ENCODE measurements at regions not wholly inside any gene's neighbourhood (a gene's known extent, or its start where the extent isn't known, plus 50 kb on each side); places are given as distances from the start of the nearest gene placed in this dataset.

GRCh38 chr3:27935492-27935891, 213.4 kb upstream of the EOMES start:
- Histone ChIP-seq H3K79me2 (ENCODE audit: insufficient read depth, low read length) (no peaks in the 10 kb centered on the region), H3K4me2 (ENCODE audit: low read depth, low read length) (no peak overlapping the region), H2AFZ (ENCODE audit: low read length) (no peak overlapping the region), H3K9me3 (ENCODE audit: low read length) (no peaks in the 10 kb centered on the region), H3K9ac (ENCODE audit: insufficient read depth, low read depth, low read length) (no peak overlapping the region), H3K4me3 (replicated peaks in 1 of 3; ENCODE audit: insufficient read depth in 1 of 3, low read depth in 2 of 3, low read length in 3 of 3) (no peak overlapping the region), H3K27ac (ENCODE audit: extremely low read length, insufficient read depth, low read length) (no peak overlapping the region), H4K20me1 (ENCODE audit: insufficient read depth, low read length) (no peaks in the 10 kb centered on the region), H3K36me3 (replicated peaks in 1 of 2; ENCODE audit: control insufficient read depth in 1 of 2, insufficient read depth in 2 of 2, low read length in 2 of 2) (no peaks in the 10 kb centered on the region), H3K27me3 (ENCODE audit: control insufficient read depth in 1 of 2, insufficient read depth in 2 of 2, low read length in 2 of 2) (no peaks in the 10 kb centered on the region; a peak in 1 of 5 replicates), H3K4me1 (ENCODE audit: insufficient read depth, low read length) (0 out of 2 replicates have a peak, but pooled peaks cover 5% of the 10 kb centered on the region)
- BruUV-seq (replicated peaks): no TSS peak
- CTCF ChIA-PET (ENCODE audit: low intra/inter-chr PET ratio, low total read pairs): no interaction called here
- POLR2A ChIA-PET: no interaction called here
- FAIRE-seq (no peak), ATAC-seq (no peak), DNase-seq (ENCODE audit: low spot score) (no peak)
- TF ChIP-seq ZFP90 (CRISPR knock-in tag; IDR thresholded peaks at IDR 0.05; ENCODE audit: borderline replicate concordance) (no peak), RARG (CRISPR knock-in tag; IDR thresholded peaks at IDR 0.05; ENCODE audit: low read depth) (no peak), ARHGAP35 (CRISPR knock-in tag; IDR thresholded peaks at IDR 0.05; ENCODE audit: borderline replicate concordance) (no peak), ZNF781 (CRISPR knock-in tag; IDR thresholded peaks at IDR 0.05; ENCODE audit: borderline replicate concordance, not compliant biosample characterization) (no peak), HNRNPH1 (optimal IDR thresholded peaks at IDR 0.05; ENCODE audit: low read depth, low read length) (no peak), ZNF713 (CRISPR knock-in tag; IDR thresholded peaks at IDR 0.05) (no peak), SMARCC2 (IDR thresholded peaks at IDR 0.05) (no peak), ZIK1 (CRISPR knock-in tag; IDR thresholded peaks at IDR 0.05; ENCODE audit: borderline replicate concordance, low read depth) (no peak), MYNN (CRISPR knock-in tag; IDR thresholded peaks at IDR 0.05; ENCODE audit: low read depth) (no peak)
- TF ChIP-seq, protein P1, sequence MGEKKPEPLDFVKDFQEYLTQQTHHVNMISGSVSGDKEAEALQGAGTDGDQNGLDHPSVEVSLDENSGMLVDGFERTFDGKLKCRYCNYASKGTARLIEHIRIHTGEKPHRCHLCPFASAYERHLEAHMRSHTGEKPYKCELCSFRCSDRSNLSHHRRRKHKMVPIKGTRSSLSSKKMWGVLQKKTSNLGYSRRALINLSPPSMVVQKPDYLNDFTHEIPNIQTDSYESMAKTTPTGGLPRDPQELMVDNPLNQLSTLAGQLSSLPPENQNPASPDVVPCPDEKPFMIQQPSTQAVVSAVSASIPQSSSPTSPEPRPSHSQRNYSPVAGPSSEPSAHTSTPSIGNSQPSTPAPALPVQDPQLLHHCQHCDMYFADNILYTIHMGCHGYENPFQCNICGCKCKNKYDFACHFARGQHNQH (CRISPR knock-in tag; IDR thresholded peaks at IDR 0.05): no peak
- TF ChIP-seq, protein P2, sequence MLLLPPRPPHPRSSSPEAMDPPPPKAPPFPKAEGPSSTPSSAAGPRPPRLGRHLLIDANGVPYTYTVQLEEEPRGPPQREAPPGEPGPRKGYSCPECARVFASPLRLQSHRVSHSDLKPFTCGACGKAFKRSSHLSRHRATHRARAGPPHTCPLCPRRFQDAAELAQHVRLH (CRISPR knock-in tag; IDR thresholded peaks at IDR 0.05; ENCODE audit: borderline replicate concordance, low read depth): no peak
- in situ Hi-C loops (cut with HindIII; ENCODE audit: extremely low pct_ligation_motif_present, low pct_unique_long_range_greater_than_20kb): no loop called here
- WGBS (ENCODE audit: low lambda C conversion rate): 44% methylated on average over 2 of the region's 2 CpGs
- intact Hi-C loops (cut with micrococcal nuclease; ENCODE audit: unreplicated experiment): no loop called here

Data from HepG2 (cell line).